OCI-LY7 (cell line): ENCODE measurements at regions not wholly inside any gene's neighbourhood (a gene's known extent, or its start where the extent isn't known, plus 50 kb on each side); places are given as distances from the start of the nearest gene placed in this dataset.

ENCODE experiments used
- BruUV-seq: library from RNA; stranded (reverse); fragments of 400-500 nt; replicated peaks from 2 replicates; lab custom pipeline; 2021; lab: Mats Ljungman, UMichigan
- CTCF ChIA-PET: fragments of 300-600 bp; sonication (Branson Sonifier 250); formaldehyde crosslinking; loops from one replicate; lab custom pipeline; 2022; ENCODE audit warnings: antibody characterized with exemption; ENCODE audit not compliant: unreplicated experiment; lab: Charles Lee
- POLR2A ChIA-PET: fragments of 300-600 bp; sonication (Branson Sonifier 250); formaldehyde crosslinking; loops from one replicate; lab custom pipeline; 2022; ENCODE audit warnings: antibody characterized with exemption; lab: Charles Lee
- DNase-seq: peaks from one replicate; pipeline ENCODE4 v3.0.0-alpha.2; 2015; ENCODE audit warnings: low spot score
- H2AFZ ChIP-seq: fragments of 200-600 bp; sonication (generic), shearing (Covaris generic); 2 replicates; pipeline ENCODE4 v1.6.1; 2014; ENCODE audit warnings: mild to moderate bottlenecking, antibody characterized with exemption, low read length, moderate library complexity
- H3K27ac ChIP-seq: fragments of 200-600 bp; sonication (generic); 2 replicates; pipeline ENCODE4 v1.5.1; 2014; ENCODE audit warnings: mixed run types, low read depth, mild to moderate bottlenecking, moderate library complexity, low read length, inconsistent platforms; ENCODE audit not compliant: poor library complexity, severe bottlenecking
- H3K36me3 ChIP-seq: fragments of 200-600 bp; sonication (generic); 2 replicates; pipeline ENCODE4 v1.6.1; 2014; ENCODE audit warnings: mild to moderate bottlenecking, antibody characterized with exemption, low read length, moderate library complexity, mixed read lengths; ENCODE audit not compliant: insufficient read depth
- H3K4me1 ChIP-seq: fragments of 200-600 bp; sonication (generic); 2 replicates; pipeline ENCODE4 v1.5.1; 2014; ENCODE audit warnings: mild to moderate bottlenecking, low read length; ENCODE audit not compliant: insufficient read depth, poor library complexity, severe bottlenecking
- H3K4me2 ChIP-seq: fragments of 200-600 bp; sonication (generic); 2 replicates; pipeline ENCODE4 v1.6.1; 2014; ENCODE audit warnings: mild to moderate bottlenecking, low read length
- H3K4me3 ChIP-seq: fragments of 200-600 bp; sonication (generic); 2 replicates; pipeline ENCODE4 v1.5.1; 2014; ENCODE audit warnings: mild to moderate bottlenecking, low read depth, low read length; ENCODE audit not compliant: poor library complexity, severe bottlenecking
- H3K79me2 ChIP-seq: fragments of 200-600 bp; sonication (generic); 2 replicates; pipeline ENCODE4 v1.6.1; 2016; ENCODE audit warnings: low read depth, mild to moderate bottlenecking, low read length, moderate library complexity, mixed read lengths; ENCODE audit not compliant: insufficient read depth
- H3K9me2 ChIP-seq: fragments of 200-600 bp; sonication (generic); 2 replicates; pipeline ENCODE4 v1.6.1; 2016; ENCODE audit warnings: mild to moderate bottlenecking, low read length, mixed read lengths; ENCODE audit not compliant: insufficient read depth
- H3K9me3 ChIP-seq: fragments of 200-600 bp; sonication (generic); 2 replicates; pipeline ENCODE4 v1.6.1; 2014; ENCODE audit warnings: mild to moderate bottlenecking, mixed run types, low read length, mixed read lengths
- H4K20me1 ChIP-seq: fragments of 200-600 bp; sonication (generic); 2 replicates; pipeline ENCODE4 v1.6.1; 2014; ENCODE audit warnings: mild to moderate bottlenecking, antibody characterized with exemption, low read length, moderate library complexity, mixed read lengths; ENCODE audit not compliant: insufficient read depth
- EZH2phosphoT487 ChIP-seq: fragments of 200-600 bp; sonication (generic); IDR thresholded peaks from 2 replicates; pipeline ENCODE4 v1.6.1; 2018; ENCODE audit warnings: low read depth, borderline replicate concordance, mild to moderate bottlenecking, mixed run types, antibody characterized with exemption, low read length, moderate library complexity, mixed read lengths
- intact Hi-C: fragments of 100-400 bp; cut with micrococcal nuclease; formaldehyde crosslinking; loops from one replicate; pipeline ENCODE4 v1.10.0; 2022; ENCODE audit not compliant: unreplicated experiment
- TF ChIP-seq, protein P1 (sequence below): fragments of 200-600 bp; sonication (generic); conservative IDR thresholded peaks from 2 replicates; pipeline ENCODE4 v1.5.1; 2014; ENCODE audit warnings: mild to moderate bottlenecking, antibody characterized with exemption, low read length, moderate library complexity, mixed read lengths

DNA sequence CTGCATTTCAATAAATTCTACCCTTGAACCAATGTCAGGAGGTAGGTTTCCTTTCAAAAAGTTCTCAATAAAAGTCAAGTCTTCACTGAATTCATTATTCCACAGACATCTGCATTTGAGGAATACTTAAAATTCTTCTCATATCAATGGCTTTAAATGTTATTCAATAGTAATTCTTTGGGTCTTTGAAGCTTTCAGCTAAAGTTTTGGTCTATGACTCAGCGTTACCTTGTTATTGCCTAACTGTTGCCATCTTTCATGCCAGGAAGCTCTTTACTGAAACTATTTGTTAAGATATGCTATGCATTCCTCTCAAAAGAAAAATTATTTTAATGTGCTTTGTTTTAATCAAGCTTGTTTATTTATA lies 170.5 kb downstream of the NNT start:
- Histone ChIP-seq H4K20me1 (no peaks in the 10 kb centered on the region), H3K27ac (no peak overlapping the region), H2AFZ (no peak overlapping the region), H3K9me2 (no peaks in the 10 kb centered on the region), H3K4me2 (no peak overlapping the region), H3K9me3 (no peaks in the 10 kb centered on the region), H3K4me1 (no peaks in the 10 kb centered on the region), H3K36me3 (no peaks in the 10 kb centered on the region), H3K79me2 (no peaks in the 10 kb centered on the region), H3K4me3 (no peak overlapping the region)
- BruUV-seq: no TSS peak
- DNase-seq: no peak
- ChIA-PET POLR2A (interaction anchor here (0.5 kb wide), 1 partner anchor 50 kb away, joined by 3 read pairs; no protein-coding TSS in a partner anchor), CTCF (no interaction called here)
- intact Hi-C loops: no loop called here
- TF ChIP-seq EZH2phosphoT487: no peak
- TF ChIP-seq, protein P1, sequence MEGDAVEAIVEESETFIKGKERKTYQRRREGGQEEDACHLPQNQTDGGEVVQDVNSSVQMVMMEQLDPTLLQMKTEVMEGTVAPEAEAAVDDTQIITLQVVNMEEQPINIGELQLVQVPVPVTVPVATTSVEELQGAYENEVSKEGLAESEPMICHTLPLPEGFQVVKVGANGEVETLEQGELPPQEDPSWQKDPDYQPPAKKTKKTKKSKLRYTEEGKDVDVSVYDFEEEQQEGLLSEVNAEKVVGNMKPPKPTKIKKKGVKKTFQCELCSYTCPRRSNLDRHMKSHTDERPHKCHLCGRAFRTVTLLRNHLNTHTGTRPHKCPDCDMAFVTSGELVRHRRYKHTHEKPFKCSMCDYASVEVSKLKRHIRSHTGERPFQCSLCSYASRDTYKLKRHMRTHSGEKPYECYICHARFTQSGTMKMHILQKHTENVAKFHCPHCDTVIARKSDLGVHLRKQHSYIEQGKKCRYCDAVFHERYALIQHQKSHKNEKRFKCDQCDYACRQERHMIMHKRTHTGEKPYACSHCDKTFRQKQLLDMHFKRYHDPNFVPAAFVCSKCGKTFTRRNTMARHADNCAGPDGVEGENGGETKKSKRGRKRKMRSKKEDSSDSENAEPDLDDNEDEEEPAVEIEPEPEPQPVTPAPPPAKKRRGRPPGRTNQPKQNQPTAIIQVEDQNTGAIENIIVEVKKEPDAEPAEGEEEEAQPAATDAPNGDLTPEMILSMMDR: no peak

DNA sequence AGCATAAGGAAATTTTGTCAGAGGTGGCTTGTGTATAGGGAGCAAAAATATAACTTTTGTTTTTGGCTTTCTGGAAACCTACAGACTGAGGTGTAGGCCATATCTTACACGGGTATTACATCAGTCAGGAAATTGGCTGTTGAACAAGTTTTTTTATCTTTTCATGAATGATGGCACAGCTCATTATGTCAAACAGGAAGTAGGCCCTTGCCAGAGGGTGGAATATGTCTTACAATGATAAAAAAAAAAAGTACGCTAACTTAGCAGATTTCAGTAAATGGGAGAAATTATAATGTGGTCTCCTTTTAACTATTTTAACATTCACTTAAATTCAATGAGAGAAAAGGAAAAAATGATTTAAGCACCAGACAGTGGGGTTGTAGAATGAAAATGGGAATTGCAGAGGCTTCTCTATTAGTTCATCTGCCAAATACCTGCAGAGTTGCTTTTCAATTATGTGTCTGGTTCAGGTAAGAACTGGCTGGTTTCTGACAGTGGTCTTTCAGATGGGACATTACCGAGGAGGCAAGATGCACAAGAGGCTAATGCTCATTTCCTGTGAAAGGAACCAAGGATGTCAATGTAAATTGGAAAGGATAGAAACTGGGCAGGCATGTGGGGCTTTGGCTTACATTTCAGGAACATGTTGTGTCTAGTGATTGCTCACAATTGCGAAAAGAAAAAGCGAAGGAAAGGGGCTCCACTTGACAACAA lies 169.9 kb downstream of the NNT start:
- Histone ChIP-seq H3K4me2 (no peak overlapping the region), H3K27ac (no peak overlapping the region), H3K9me3 (no peaks in the 10 kb centered on the region), H4K20me1 (no peaks in the 10 kb centered on the region), H3K9me2 (no peaks in the 10 kb centered on the region), H3K79me2 (no peaks in the 10 kb centered on the region), H2AFZ (no peak overlapping the region), H3K4me3 (no peak overlapping the region), H3K36me3 (no peaks in the 10 kb centered on the region), H3K4me1 (no peaks in the 10 kb centered on the region)
- no TSS peak for BruUV-seq
- ChIA-PET CTCF (no interaction called here), POLR2A (interaction anchor here (0.5 kb wide), 1 partner anchor 51 kb away, joined by 3 read pairs; no protein-coding TSS in a partner anchor)
- intact Hi-C loops: no loop called here
- no peak for TF ChIP-seq EZH2phosphoT487
- TF ChIP-seq, protein P1: no peak
- DNase-seq: peak; percentile 1

DNA sequence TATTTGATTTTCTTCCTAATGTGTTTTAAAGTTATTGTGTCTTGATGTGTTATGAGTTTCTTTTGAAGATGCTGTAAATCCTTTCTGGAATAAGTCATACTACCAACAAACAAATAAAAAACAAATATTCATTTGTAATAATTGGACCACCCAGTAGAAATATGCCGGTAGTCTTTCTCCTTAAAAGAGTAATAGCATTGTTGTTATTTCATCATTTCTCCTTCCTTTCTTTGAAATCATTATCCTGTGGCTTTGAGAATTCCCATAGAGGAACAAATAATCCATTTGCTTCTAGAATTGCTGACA lies 169.4 kb downstream of the NNT start:
- no TSS peak for BruUV-seq
- CTCF ChIA-PET: no interaction called here

More for the DNA sequence above, 169.4 kb downstream of the NNT start:
- intact Hi-C loops: no loop called here
- no peaks in the 10 kb centered on the region for H3K9me3 ChIP-seq
- H3K79me2 ChIP-seq: no peaks in the 10 kb centered on the region
- no peaks in the 10 kb centered on the region for H3K4me1 ChIP-seq
- no peaks in the 10 kb centered on the region for H3K9me2 ChIP-seq
- POLR2A ChIA-PET: no interaction called here
- H3K4me3 ChIP-seq: no peak overlapping the region
- no peaks in the 10 kb centered on the region for H4K20me1 ChIP-seq
- no peak overlapping the region for H2AFZ ChIP-seq
- H3K4me2 ChIP-seq: no peak overlapping the region
- TF ChIP-seq EZH2phosphoT487: no peak
- TF ChIP-seq, protein P1: no peak
- DNase-seq: no peak
- no peaks in the 10 kb centered on the region for H3K36me3 ChIP-seq
- H3K27ac ChIP-seq: no peak overlapping the region
